Stomach (tissue), 8 donors: ENCODE measurements at regions not wholly inside any gene's neighbourhood (a gene's known extent, or its start where the extent isn't known, plus 50 kb on each side); places are given as distances from the start of the nearest gene placed in this dataset.

ENCODE experiments used
- DNase-seq, 2 donors: peaks; one replicate each; pipeline versions ENCODE4 v3.0.0 to v3.0.0-alpha.2; 2013 to 2019
- H3K27ac ChIP-seq, 5 donors: fragments of 200-600 bp in 4 of 5; sonication (generic) in 4 of 5; one replicate each; pipeline ENCODE4 v1.5.1; 2013 to 2019; ENCODE audit warnings: mild to moderate bottlenecking in 1 of 5, moderate library complexity in 1 of 5
- H3K27me3 ChIP-seq, 3 donors: fragments of 200-600 bp; sonication (generic); one replicate each; pipeline ENCODE4 v1.5.1; 2017 to 2019; ENCODE audit warnings: mixed run types in 1 of 3
- H3K36me3 ChIP-seq, 4 donors: fragments of 200-600 bp; sonication (generic); 1 replicate in 3 of 4; 2 replicates in 1 of 4; pipeline ENCODE4 v1.5.1; 2016 to 2019
- H3K4me1 ChIP-seq, 4 donors: fragments of 200-600 bp; sonication (generic); one replicate each; pipeline ENCODE4 v1.5.1; 2016 to 2019
- H3K4me3 ChIP-seq, 4 donors: fragments of 200-600 bp; sonication (generic) in 3 of 4; one replicate each; pipeline ENCODE4 v1.5.1; 2016 to 2019; ENCODE audit warnings: mild to moderate bottlenecking in 1 of 4
- H3K9me3 ChIP-seq, 4 donors: fragments of 200-600 bp; sonication (generic); one replicate each; pipeline ENCODE4 v1.5.1; 2016 to 2019
- CTCF ChIP-seq, 7 experiments: fragments of 450-650 bp in 4 of 7; fragments of 200-600 bp in 3 of 7; sonication (generic) in 3 of 7; IDR thresholded peaks; one replicate each; pipeline ENCODE4 v1.5.1; 2016 to 2019; ENCODE audit warnings: antibody characterized with exemption in 7 of 7, control low read depth in 2 of 7, mild to moderate bottlenecking in 1 of 7
- EP300 ChIP-seq: sonication (generic); formaldehyde crosslinking; IDR thresholded peaks from one replicate; pipeline ENCODE4 v1.6.1; 2017; ENCODE audit warnings: antibody characterized with exemption
- POLR2A ChIP-seq, 4 donors: fragments of 450-650 bp; IDR thresholded peaks; one replicate each; pipeline ENCODE4 v1.6.1; 2016; ENCODE audit warnings: antibody characterized with exemption in 4 of 4, control low read depth in 2 of 4, mild to moderate bottlenecking in 1 of 4, moderate library complexity in 1 of 4
- POLR2AphosphoS5 ChIP-seq, 3 donors: sonication (generic); formaldehyde crosslinking; IDR thresholded peaks; one replicate each; pipeline ENCODE4 v1.6.1; 2016; ENCODE audit warnings: antibody characterized with exemption in 3 of 3
- whole genome bisulfite sequencing, 5 donors: extraction: QIAGEN DNeasy Blood & Tissue Kit in 3 of 5; methylation state at CpG; one replicate each; pipeline versions ENCODE4 v1.1.5 to v1.1.7; 2013 to 2018; 5-methylcytosine and 5-hydroxymethylcytosine counted together
- intact Hi-C: fragments of 100-400 bp; cut with DNase I; formaldehyde crosslinking; loops from one replicate; pipeline ENCODE4 v1.15.1; 2023; ENCODE audit warnings: low total_unique reads
- donor health status: healthy with polysubstance abuse.
- donor health status: Bipolar disorder and iron deficiency.
- donor health status: healthy.

- no peak for DNase-seq
- Histone ChIP-seq H3K4me1 (no peaks in the 10 kb centered on the region), H3K4me3 (no peak overlapping the region), H3K9me3 (peaks cover 0 to 4% (median 0%) of the 10 kb centered on the region in 4 donors), H3K27me3 (no peaks in the 10 kb centered on the region), H3K27ac (no peak overlapping the region), H3K36me3 (no peaks in the 10 kb centered on the region)
- intact Hi-C loops, result no loop called here
- WGBS, 5 donors, result 64 to 69% (median 67%) methylated on average over 5 of the region's 5 CpGs
- TF ChIP-seq POLR2AphosphoS5 (IDR thresholded peaks at IDR 0.05) (no peak), EP300 (no peak), CTCF (IDR thresholded peaks at IDR 0.05) (no peak)
Observed at GRCh38 chr11:97506076-97506759, 1116.4 kb downstream of the JRKL start.

- no peak overlapping the region for H3K27ac ChIP-seq
- no peaks in the 10 kb centered on the region for H3K36me3 ChIP-seq
- H3K27me3 ChIP-seq, result no peaks in the 10 kb centered on the region
- no peaks in the 10 kb centered on the region for H3K4me1 ChIP-seq
- DNase-seq, result no peak
- TF ChIP-seq CTCF (IDR thresholded peaks at IDR 0.05), result no peak
- no peak for TF ChIP-seq POLR2AphosphoS5 (IDR thresholded peaks at IDR 0.05)
- TF ChIP-seq EP300, result no peak
- TF ChIP-seq POLR2A (IDR thresholded peaks at IDR 0.05), result no peak
- intact Hi-C loops, result no loop called here
- WGBS, 5 donors, result 27 to 53% (median 35%) methylated on average over 1 of the region's 1 CpG
- H3K9me3 ChIP-seq, result peaks cover 0 to 13% (median 0%) of the 10 kb centered on the region in 4 donors
- no peak overlapping the region for H3K4me3 ChIP-seq
Observed at GRCh38 chr11:97514446-97514845, 1124.6 kb downstream of the JRKL start.

- DNase-seq, result no peak
- Histone ChIP-seq H3K36me3 (no peaks in the 10 kb centered on the region), H3K4me3 (no peak overlapping the region), H3K9me3 (peaks cover 0 to 14% (median 9%) of the 10 kb centered on the region in 4 donors), H3K27ac (no peak overlapping the region), H3K27me3 (no peaks in the 10 kb centered on the region), H3K4me1 (no peaks in the 10 kb centered on the region)
- intact Hi-C loops, result no loop called here
- TF ChIP-seq EP300 (no peak), POLR2A (IDR thresholded peaks at IDR 0.05) (no peak)
- 66 to 81% (median 75%) methylated on average over 3 of the region's 3 CpGs for WGBS, 5 donors
Observed at GRCh38 chr11:97516688-97517087, 1126.9 kb downstream of the JRKL start.

GRCh38 chr11:97525273-97525672 lies 1135.5 kb downstream of the JRKL start:
- no peak for DNase-seq
- H3K27ac ChIP-seq, result no peak overlapping the region
- intact Hi-C loops, result no loop called here
- no peak overlapping the region for H3K4me3 ChIP-seq
- peaks cover 0 to 15% (median 5%) of the 10 kb centered on the region in 4 donors for H3K9me3 ChIP-seq
- H3K36me3 ChIP-seq, result no peaks in the 10 kb centered on the region
- H3K27me3 ChIP-seq, result no peaks in the 10 kb centered on the region
- WGBS, 5 donors, result 50 to 63% (median 55%) methylated on average over 2 of the region's 2 CpGs
- TF ChIP-seq POLR2AphosphoS5 (IDR thresholded peaks at IDR 0.05), result no peak
- H3K4me1 ChIP-seq, result no peaks in the 10 kb centered on the region

- Histone ChIP-seq H3K4me3 (no peak overlapping the region), H3K27ac (no peak overlapping the region), H3K9me3 (peaks cover 0 to 20% (median 7%) of the 10 kb centered on the region in 4 donors), H3K36me3 (no peaks in the 10 kb centered on the region), H3K4me1 (no peaks in the 10 kb centered on the region), H3K27me3 (no peaks in the 10 kb centered on the region)
- no peak for DNase-seq
- TF ChIP-seq EP300 (no peak), POLR2A (IDR thresholded peaks at IDR 0.05) (no peak), POLR2AphosphoS5 (IDR thresholded peaks at IDR 0.05) (no peak), CTCF (IDR thresholded peaks at IDR 0.05) (no peak)
- intact Hi-C loops, result no loop called here
- WGBS, 5 donors, result 95 to 97% (median 95%) methylated on average over 14 of the region's 14 CpGs
Observed at GRCh38 chr11:97537407-97538150, 1147.8 kb downstream of the JRKL start.
